HG03060 (cell line): ENCODE measurements at regions not wholly inside any gene's neighbourhood (a gene's known extent, or its start where the extent isn't known, plus 50 kb on each side); places are given as distances from the start of the nearest gene placed in this dataset.

Source experiments
- ATAC-seq: cut with Tn5 transposase; IDR thresholded peaks from one replicate; pipeline ENCODE4 v1.9.1; 2021; ENCODE audit warnings: low read depth, moderate number of reproducible peaks; ENCODE audit not compliant: unreplicated experiment

DNA sequence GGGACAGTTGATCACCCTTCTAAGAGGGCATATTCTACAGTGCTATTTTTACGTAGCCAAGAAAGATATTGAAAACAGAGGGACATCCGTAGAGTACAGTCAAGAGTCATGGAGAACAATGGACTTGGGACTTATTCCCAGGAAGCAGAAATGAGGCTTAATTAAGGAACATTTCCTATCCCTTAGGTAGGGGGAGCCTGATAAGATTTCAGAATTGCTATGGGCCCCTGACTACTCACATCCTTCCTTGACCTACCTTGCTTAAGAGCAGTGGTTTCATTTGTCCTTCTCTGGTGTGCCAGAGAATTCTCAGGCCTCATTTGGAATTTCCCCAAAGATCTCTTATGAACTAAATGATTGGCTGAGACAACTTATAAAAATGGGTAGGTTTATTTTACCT, 189.5 kb upstream of the DTNBP1 start:
- no peak for ATAC-seq

DNA sequence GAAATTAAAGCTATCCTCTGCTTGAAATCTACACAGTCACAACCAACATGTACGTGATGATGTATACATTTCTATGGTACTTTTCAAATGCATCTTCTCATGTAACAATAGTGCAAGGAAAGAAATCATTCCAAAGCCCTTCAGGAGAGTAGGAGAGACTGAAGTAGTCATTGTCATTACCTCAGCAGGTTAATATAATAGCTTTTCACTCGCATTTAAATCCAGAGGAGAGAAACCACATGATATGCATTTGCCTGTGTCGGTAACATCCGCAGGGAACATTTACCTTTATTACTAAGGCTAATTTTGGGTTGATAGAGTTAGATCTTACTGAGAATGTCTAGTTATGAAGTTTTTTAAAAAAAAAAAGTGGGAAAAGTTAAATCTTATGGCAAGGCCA, 186.6 kb upstream of the DTNBP1 start:
- no peak for ATAC-seq

DNA sequence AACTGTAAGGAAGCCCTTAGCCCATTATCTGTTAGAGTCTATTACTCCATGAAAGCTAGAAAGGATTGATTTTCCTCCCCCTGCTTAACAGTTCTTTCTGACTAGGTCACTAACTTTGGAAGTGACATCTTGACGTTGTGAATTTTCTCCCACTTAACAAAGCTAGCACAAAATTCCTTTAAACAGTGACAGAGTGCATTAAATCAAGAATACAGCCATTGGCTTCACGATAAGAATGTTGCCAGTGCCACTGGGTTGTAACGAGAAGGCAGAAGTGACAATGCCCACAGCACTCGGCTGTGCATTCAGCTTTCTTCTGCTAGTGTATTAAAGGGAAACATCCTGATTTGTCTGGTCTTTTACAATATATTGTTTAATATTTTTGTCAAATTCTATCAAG, 182.7 kb upstream of the DTNBP1 start:
- ATAC-seq = no peak

DNA sequence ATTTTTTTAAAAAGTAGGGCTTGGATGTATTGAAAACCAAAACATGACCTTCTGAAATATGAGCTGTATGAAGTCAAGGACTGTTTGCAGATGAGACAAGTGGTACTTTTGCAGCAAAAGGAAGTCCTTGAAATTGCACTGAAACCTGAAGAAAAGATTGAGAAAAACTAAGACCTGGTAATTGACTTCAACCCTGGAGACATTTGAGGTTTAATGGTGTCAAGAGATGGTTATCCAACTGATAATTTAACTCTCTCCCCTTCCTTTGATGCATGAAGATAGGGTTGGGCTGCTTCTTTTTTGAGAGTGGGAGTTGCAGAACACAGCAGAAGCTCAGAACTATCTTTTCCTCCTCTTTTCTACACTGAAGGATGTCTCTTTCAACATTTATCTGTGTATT, 180.9 kb upstream of the DTNBP1 start:
- no peak for ATAC-seq

DNA sequence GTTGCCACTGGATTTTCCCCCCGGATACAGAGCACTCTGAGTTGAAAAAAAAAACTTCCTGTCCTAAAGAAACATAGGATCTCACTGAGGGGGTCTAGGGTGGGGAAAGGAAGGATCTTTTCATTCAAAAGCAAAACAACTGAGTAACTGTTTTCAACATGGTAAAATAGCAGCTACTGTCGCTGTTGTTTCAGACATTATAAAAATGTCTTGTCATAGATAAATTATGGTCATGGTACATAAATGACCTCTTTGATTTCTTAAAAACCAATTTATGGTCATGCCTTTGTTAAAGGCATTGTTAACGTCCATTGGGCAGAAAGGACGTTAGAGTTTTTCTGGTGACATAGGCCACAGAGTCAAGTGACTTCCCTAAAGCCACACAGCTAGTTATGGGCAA, 180.4 kb upstream of the DTNBP1 start:
- no peak for ATAC-seq

DNA sequence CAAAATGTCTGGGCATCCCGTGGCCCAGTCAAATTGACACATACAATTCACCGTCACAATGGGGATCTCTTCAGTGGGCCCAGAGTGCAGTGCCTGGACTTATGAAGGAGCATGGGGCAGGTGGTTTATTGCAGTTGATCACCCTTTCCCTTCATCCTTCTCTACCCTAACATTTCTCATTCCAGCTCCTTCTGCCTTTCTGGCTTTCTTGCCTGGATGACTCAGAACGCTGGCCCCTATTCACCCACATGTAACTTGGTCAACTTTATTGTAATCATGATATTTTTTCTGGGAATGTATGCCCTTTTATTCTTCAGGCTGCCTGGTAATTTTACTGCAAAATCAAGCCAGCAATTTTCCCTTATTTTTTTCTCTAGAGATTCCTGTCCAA, 179.9 kb upstream of the DTNBP1 start:
- ATAC-seq = no peak

DNA sequence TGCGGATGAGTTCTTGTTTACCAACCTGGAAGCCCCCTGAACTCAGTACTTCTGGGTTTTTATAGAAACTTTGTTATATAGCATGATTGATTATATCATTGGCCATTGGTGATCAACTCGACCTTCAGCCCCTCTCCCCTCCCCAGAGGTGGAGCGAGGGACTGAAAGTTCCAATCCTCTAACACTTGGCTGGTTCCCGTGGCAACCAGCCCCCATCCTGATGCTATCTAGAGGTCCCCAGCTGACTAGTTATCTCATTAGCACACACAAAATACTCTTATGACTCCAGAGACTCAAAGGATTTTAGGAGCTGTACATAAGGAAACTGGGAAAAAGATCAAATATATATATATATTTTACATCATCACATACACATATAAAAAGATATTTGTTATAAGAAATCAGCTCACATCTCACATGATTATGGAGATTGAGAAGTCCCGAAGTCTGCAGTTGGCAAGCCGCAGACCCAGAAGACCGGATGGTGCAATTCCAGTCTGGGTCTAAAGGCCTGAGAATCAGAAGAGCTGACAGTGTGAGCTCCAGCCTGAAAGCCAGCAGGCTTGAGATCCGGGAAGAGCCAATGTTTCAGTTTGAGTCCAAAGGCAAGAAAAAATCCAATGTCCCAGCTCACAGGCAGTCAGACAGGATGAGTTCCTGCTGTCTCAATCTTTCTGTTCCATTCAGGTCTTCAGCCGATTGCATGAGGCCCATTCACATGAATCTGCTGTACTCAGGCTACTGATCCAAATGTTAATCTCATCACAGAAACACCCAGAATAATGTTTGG, 179.3 kb upstream of the DTNBP1 start:
- no peak for ATAC-seq

DNA sequence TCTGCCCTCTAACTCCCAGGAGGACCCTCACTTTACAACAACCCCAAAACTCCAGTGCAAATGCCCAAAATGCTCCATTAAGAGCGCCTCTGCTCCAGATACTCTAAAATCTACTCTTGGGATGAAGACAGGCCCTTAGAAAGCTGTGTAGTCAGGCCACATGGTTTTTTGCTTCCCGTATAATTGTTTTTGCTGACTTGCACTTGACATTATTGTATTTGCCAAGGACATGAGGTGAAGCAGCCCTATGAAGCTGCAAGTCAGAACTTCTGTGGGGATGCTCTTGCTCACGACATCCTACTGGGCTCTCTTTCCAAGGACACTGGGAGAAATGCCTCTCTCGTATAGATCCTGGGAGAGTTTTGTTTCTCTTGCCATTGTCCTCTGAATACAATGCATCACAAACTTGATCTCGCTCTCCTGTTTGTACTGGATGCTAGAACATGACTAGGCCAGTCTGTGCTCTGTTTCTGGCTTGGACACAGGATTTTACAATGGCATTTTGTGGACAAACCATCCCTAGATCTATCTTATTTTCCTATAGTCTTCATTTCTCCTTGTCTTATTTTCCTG, 177.2 kb upstream of the DTNBP1 start:
- no peak for ATAC-seq

DNA sequence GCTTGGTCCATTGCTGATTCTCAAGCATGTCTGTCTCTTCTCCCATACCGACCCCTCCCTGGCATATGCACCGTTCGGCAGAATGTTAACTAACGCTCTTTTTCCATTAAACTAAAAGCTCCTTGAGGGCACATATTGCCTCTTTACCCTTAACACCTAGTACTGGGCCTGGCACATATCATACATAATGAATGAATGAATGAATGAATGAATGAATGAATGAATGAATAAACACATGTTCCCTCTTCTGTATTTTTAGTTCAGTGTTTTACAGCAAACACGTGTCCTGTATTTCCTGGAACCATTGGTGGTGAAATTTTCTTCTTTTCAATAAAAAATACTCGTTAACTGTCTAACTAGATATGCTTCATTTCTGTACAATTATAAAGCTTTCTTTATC, 174.4 kb upstream of the DTNBP1 start:
- no peak for ATAC-seq

DNA sequence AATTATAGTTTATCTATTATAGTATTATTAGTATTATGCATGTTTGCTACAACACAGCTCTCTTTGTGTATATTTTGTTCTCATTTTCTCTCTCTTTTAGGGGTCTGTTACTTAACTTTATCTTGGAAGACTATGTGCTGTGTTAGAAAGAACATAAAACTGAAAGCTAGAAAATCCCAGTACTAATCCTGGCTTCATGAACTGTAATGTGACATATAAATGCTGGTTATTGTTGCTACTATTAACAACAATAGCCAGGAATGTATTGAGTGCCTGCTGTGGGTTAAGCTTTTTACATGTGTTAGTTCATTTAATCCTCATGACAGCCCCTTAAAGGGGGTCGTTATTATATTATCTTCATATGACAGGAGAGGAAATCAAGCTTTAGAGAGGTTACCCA, 170.0 kb upstream of the DTNBP1 start:
- no peak for ATAC-seq

DNA sequence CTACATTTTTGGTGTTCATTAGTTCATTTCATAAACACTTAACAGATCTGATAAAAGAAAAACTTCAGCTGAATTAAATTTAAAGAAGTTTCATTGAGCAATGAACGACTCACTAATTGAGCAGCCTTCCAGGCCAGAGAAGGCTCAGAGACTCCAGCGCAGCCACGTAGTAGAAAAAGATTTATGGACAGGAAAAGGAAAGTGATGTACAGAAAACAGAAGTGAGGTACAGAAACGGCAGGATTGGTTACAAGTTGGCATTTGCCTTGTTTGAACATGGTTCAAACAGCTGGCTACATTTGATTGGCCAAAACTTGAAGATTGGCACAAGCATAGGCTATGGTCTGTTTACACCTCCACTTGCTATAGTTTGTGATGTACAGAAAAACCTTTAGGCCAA, 166.3 kb upstream of the DTNBP1 start:
- ATAC-seq = no peak

DNA sequence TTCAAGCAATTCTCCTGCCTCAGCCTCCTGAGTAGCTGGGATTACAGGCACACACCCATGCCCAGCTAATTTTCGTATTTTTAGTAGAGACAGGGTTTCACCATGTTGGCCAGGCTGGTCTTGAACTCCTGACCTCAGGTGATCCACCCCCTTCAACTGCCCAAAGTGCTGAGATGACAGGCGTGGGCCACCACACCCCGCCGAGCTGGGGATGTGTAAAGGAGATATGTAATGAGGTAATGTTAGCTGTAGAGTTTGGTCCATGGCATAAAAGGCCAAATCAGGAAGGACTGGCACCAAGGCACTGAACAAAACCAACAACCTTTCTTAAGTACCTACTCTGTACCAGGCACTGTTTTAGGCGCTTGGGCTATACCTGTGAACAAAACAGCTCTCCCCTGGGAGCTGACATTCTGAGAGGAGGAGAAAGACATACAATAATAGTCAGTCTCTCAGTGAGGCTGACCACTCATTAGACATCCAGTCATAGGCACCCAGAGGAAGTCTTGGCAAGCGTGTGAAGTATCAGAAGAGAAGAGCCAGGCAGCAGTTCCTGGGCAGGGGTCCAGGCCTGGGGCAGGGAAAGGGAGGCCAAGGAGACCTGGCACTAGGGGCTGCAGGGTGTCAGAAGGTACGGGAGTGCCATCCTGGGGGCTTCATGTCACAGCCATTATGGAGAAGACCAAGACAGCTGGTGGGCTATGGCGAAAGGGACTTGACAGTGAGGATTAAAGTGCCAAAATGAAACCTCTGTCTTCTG, 164.8 kb upstream of the DTNBP1 start:
- no peak for ATAC-seq

DNA sequence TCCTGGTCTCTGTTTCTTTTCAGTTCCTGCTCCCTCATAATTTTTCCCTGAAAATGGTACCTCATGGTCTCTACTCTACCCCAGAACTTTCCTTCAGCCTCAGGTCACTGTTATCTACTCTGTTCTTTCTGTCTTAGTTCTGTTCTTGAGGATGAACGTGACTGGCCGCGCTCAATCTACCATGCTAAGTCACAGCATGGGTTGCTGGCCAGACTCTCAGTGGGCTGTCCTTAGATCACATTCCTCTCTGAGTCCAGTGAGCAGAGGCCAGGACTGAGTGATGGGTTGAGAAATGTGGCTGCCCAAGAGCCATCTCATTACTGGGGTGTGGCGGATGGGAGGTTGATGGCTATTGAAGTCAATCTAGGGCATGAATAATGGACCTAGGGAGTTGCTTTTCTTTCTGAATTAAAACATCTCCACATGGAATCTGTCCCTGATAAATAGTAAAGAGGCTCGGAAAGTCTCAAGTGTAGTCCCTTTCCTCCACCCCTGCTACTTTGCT, 164.0 kb upstream of the DTNBP1 start:
- no peak for ATAC-seq

DNA sequence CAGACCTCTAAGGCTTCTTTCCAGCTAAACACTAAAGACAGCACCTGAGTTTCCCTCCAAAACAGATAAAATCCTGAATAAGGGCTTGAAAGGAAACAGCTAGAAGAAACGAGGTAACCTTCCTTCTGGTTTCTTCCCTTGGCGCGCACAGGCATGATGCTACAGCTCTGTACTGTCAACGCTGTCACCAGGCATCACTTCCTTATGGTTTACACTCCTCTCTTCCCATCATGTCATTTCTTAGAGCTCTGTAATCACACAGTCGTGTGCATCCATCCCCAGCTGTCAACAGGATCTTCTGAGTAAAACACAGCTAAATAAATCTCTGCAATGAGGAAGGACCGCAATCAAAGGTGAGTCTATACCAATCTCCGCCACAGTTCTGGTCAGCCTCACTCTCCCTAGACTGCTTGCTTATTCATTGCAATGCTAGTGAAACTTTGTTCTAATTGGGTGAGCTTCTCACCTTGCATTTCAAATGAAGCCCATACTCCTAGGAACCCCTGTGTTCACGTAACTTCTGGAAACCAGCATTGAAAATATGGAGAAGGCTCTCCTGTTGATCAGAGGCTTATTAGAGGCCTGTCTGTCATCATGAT, 162.6 kb upstream of the DTNBP1 start:
- ATAC-seq = no peak

DNA sequence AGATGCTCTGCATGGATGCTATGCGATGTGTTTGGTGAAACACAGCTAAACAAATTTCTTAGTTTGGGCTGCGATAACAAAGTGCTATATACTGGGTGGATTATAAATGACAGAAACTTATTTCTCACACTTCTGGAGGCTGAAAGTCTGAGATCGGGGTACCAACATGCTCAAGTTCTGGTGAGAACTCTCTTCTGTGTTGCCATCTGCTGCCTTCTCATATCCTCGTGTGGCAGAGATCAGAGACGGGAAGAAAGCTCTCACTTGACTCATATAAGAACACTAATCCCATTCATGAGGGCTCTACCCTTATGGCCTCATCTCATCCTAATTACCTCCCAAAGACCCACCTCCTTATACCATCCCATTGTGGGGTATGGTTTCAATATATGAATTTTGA, 162.0 kb upstream of the DTNBP1 start:
- no peak for ATAC-seq

DNA sequence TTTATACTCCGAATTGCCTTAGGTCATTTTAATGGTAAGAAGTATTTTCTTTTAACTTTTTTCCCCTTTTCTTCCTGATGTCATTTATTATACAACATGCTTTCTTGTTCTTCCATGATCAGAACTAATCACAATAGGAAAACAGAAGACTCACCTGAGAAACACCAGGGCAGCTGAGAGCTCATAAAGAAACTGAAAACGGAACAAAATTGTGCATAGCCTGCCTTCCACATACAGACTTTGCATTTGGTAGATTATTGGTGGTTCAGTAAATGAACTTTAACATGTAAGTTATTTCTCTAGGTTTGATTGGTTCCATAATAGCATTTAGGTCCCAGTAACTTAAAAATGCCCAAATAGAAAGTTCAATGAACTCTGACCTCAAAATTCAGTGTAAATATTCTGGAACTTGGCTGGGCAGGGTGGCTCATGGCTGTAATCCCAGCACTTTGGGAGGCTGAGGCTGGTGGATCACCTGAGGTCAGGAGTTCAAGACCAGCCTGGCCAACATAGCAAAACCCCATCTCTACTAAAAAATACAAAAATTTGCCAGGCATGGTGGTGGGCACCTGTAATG, 161.1 kb upstream of the DTNBP1 start:
- ATAC-seq = no peak

DNA sequence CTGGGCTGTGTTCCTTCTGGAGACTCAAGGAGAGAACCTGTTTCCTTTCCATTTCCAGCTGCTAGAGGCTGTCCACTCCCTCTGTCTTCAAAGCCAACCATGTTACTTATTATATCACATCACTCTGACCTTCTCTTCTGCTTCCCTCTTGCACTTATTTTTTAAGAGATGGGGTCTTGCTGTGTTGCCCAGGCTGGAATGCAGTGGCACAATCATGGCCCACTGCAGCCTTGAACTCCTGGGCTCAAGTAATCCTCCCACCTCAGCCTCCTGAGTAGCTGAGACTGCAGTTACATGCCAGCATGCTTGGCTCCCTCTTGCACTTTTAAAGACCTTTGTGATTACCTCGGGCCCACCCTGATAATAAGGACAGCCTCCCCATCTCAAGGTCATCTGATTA, 160.0 kb upstream of the DTNBP1 start:
- ATAC-seq = no peak

DNA sequence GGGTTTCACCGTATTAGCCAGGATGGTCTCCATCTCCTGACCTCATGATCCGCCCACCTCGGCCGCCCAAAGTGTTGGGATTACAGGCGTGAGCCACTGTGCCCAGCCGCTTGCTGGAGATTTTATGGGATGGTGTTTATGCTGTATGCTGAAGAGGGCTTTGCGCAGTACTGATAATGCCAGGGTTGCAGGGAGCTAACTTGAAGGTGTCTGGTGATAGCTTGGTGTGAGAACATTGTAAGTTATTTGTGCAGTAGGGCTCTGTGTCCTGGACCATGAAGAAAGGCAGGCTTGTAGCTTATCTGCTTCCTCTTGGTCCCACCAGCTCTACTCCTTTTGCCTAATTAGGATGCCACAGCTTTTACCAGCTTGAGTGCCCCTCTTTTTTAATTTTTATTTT, 157.0 kb upstream of the DTNBP1 start:
- no peak for ATAC-seq

DNA sequence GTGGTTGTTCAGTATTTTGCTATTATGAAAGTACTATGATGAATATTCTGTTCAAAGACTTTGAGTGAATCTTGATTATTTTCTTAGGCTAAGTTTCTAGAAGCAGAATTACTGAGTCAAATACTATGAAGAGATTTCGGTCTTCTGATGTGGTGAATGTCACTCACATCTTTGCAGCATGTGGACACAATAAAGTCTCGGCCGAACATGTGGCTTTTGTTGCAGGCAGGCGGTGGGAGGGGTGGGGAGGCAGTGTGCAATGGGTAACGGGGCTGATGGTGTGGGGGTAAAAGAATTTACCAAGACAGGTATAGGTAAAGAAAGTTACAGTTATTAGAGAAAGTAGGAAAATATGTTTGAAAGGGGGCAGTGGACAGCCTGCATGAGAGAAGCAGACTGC, 156.4 kb upstream of the DTNBP1 start:
- no peak for ATAC-seq

DNA sequence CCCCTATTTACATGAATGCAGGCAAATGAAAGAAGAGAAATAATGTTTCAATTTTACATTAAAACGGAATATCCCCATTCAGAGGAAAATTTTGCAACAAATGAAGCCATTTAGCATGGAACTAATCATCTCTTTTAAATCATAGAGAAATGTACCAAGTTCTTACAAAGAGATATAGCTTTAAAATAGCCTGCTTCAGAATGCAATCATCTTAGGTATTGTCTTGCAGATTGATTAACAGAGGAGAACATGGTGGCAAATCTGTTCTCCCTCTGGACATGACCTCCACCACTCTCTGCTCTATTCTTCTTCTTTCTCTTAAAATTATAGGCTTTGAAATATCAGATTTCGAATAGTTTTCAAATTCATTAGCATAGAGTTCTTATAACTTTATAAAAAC, 155.7 kb upstream of the DTNBP1 start:
- ATAC-seq = no peak

DNA sequence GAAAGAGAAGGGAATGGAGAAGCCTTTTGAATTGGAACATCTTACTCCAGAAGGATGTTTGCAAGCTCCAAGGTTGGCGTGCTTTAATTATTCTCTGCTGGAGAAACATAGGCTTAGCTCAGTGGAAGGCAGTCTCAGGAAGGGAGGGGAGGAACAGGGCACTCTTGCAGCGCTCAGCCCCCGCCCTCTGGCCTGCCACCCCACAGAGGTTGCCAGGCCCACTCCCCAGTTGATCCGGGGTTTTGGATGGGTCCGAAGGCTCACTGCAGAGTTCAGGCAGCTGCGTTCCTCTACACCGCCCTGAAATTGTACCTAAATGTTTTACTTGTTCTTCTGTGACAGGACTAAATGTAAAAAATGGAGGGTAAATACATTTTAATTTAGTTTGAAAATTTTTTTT, 155.2 kb upstream of the DTNBP1 start:
- ATAC-seq = no peak
